Lower lobe of right lung (tissue), 2 donors: ENCODE measurements at regions not wholly inside any gene's neighbourhood (a gene's known extent, or its start where the extent isn't known, plus 50 kb on each side); places are given as distances from the start of the nearest gene placed in this dataset.

Source experiments
- ATAC-seq, 2 donors: fragments of 200-7000 bp; cut with Tn5 transposase; one replicate each; pipeline ENCODE4 v1.9.1; 2020 to 2022; ENCODE audit warnings: mild to moderate bottlenecking in 2 of 2, moderate library complexity in 2 of 2
- DNase-seq: peaks from one replicate; pipeline ENCODE4 v3.0.0-alpha.2; 2020
- H3K27ac ChIP-seq: fragments of 200-600 bp; one replicate; pipeline ENCODE4 v1.8.0; 2022
- H3K27me3 ChIP-seq: fragments of 200-600 bp; one replicate; pipeline ENCODE4 v1.8.0; 2022; ENCODE audit warnings: low read depth
- H3K36me3 ChIP-seq: fragments of 200-600 bp; one replicate; pipeline ENCODE4 v1.8.0; 2022; ENCODE audit warnings: mild to moderate bottlenecking
- H3K4me1 ChIP-seq: fragments of 200-600 bp; one replicate; pipeline ENCODE4 v1.8.0; 2022
- H3K4me3 ChIP-seq: fragments of 200-600 bp; one replicate; pipeline ENCODE4 v1.8.0; 2022; ENCODE audit warnings: mild to moderate bottlenecking
- H3K9me3 ChIP-seq: fragments of 200-600 bp; one replicate; pipeline ENCODE4 v1.8.0; 2022
- intact Hi-C: fragments of 100-400 bp; cut with DNase I; formaldehyde crosslinking; loops from one replicate; pipeline ENCODE4 v1.11.0; 2022
- TF ChIP-seq, protein P1 (sequence below): fragments of 200-600 bp; IDR thresholded peaks from one replicate; pipeline ENCODE4 v1.8.0; 2022; ENCODE audit warnings: antibody characterized with exemption, mild to moderate bottlenecking
- donor health status: DM: no; HTN: yes; CAD: no; lungs with severe emphysema.

- Histone ChIP-seq H3K36me3 (no peaks in the 10 kb centered on the region), H3K27me3 (no peaks in the 10 kb centered on the region), H3K27ac (no peak overlapping the region), H3K4me1 (no peaks in the 10 kb centered on the region), H3K4me3 (no peak overlapping the region), H3K9me3 (no peaks in the 10 kb centered on the region)
- intact Hi-C loops: no loop called here
- TF ChIP-seq, protein P1, sequence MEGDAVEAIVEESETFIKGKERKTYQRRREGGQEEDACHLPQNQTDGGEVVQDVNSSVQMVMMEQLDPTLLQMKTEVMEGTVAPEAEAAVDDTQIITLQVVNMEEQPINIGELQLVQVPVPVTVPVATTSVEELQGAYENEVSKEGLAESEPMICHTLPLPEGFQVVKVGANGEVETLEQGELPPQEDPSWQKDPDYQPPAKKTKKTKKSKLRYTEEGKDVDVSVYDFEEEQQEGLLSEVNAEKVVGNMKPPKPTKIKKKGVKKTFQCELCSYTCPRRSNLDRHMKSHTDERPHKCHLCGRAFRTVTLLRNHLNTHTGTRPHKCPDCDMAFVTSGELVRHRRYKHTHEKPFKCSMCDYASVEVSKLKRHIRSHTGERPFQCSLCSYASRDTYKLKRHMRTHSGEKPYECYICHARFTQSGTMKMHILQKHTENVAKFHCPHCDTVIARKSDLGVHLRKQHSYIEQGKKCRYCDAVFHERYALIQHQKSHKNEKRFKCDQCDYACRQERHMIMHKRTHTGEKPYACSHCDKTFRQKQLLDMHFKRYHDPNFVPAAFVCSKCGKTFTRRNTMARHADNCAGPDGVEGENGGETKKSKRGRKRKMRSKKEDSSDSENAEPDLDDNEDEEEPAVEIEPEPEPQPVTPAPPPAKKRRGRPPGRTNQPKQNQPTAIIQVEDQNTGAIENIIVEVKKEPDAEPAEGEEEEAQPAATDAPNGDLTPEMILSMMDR: no peak
- ATAC-seq (no peak), DNase-seq (no peak)
These were observed 170.8 kb upstream of the FHL2 start for GRCh38 chr2:105569606-105570005.

DNA sequence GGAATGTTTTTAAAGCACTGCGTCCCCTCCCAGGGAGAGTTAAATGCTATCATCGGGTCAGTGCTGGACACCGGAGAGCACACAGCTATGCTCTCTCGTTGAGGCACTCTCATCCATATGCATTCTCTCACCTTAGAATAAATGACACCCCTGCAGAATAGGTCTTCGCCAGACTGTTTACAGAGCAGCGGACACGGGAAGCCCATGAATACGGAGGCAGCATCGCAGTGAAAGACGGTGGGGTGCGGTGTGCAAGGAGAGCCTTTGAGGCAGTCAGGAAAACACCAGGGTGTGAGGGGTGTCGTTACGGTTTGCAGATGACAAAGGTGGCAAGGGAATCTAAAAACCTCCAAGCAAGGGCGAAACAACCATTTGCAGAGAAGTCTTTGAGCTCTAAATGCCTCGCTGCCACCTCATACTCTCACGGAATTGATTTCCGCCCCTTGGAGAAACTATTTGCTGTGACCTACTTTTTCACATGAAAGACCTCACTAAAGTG lies 169.2 kb upstream of the FHL2 start:
- ATAC-seq (no peak), DNase-seq (no peak)
- no peaks in the 10 kb centered on the region for H3K4me1 ChIP-seq
- H3K4me3 ChIP-seq: no peak overlapping the region
- intact Hi-C loops: no loop called here
- H3K36me3 ChIP-seq: no peaks in the 10 kb centered on the region
- no peak overlapping the region for H3K27ac ChIP-seq
- H3K9me3 ChIP-seq: no peaks in the 10 kb centered on the region
- H3K27me3 ChIP-seq: no peaks in the 10 kb centered on the region
- TF ChIP-seq, protein P1: no peak

DNA sequence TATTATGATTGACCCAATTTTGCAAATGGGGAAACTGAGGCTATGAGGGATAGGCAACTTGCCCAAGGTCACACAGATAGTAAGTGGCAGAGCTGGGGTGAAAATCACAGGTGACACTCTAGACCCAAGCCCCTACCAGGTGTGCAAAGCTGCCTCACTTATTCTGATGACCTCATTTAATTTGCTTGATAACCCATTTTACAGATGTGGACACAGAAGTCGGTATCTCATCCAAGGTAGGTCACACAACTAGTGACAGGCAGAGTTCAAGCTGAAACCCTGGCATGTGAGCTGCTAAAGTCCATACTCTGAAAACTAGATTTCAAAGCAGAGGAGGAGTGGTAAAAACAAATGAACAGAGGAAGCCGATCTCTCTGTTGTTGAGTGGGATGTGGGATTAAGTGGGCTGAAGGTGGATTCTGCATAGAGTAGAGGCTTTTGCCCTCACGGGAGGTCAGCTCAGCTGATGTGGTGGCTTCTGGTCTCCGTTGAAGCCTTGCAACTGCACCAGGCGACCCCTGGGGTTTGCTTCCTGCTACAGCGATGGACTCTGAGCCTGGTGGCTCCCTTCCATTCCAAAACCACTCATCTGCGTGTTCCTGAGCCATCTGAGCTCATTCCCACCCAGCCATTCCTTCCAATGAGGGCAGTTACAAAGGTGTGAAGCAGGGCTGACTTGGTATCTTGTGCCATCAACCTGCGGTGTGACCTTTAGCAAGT lies 164.3 kb upstream of the FHL2 start:
- no peak for ATAC-seq
- no peaks in the 10 kb centered on the region for H3K9me3 ChIP-seq
- no peak overlapping the region for H3K4me3 ChIP-seq
- DNase-seq: no peak
- H3K27me3 ChIP-seq: peaks cover 3% of the 10 kb centered on the region
- H3K36me3 ChIP-seq: no peaks in the 10 kb centered on the region
- TF ChIP-seq, protein P1: no peak
- no peaks in the 10 kb centered on the region for H3K4me1 ChIP-seq
- intact Hi-C loops: no loop called here
- H3K27ac ChIP-seq: no peak overlapping the region

GRCh38 chr2:105561401-105561800 lies 162.6 kb upstream of the FHL2 start:
- Histone ChIP-seq H3K4me1 (peaks cover 5% of the 10 kb centered on the region), H3K27me3 (peaks cover 3% of the 10 kb centered on the region), H3K27ac (no peak overlapping the region), H3K36me3 (no peaks in the 10 kb centered on the region), H3K4me3 (no peak overlapping the region), H3K9me3 (no peaks in the 10 kb centered on the region)
- TF ChIP-seq, protein P1: no peak
- intact Hi-C loops: no loop called here
- DNase-seq (no peak), ATAC-seq (no peak)

GRCh38 chr2:105560157-105560556 lies 161.3 kb upstream of the FHL2 start:
- H3K27me3 ChIP-seq: peaks cover 3% of the 10 kb centered on the region
- H3K27ac ChIP-seq: no peak overlapping the region
- no peaks in the 10 kb centered on the region for H3K9me3 ChIP-seq
- DNase-seq (no peak), ATAC-seq (no peak)
- intact Hi-C loops: no loop called here
- H3K4me3 ChIP-seq: no peak overlapping the region
- H3K36me3 ChIP-seq: no peaks in the 10 kb centered on the region
- TF ChIP-seq, protein P1: no peak
- H3K4me1 ChIP-seq: peaks cover 5% of the 10 kb centered on the region
